IMR-90 (cell line): ENCODE measurements at regions not wholly inside any gene's neighbourhood (a gene's known extent, or its start where the extent isn't known, plus 50 kb on each side); places are given as distances from the start of the nearest gene placed in this dataset.

Experiments used
- ATAC-seq: fragments of 200-7000 bp; cut with Tn5 transposase; 2 replicates; pipeline ENCODE4 v1.9.1; 2020; ENCODE audit warnings: low read depth, mild to moderate bottlenecking, moderate library complexity
- BruUV-seq: library from RNA; stranded (reverse); fragments of 400-500 nt; replicated peaks from 2 replicates; lab custom pipeline; 2021; lab: Mats Ljungman, UMichigan
- CTCF ChIA-PET: fragments of 300-600 bp; formaldehyde crosslinking; extraction: SDS; loops from one replicate; lab custom pipeline; 2021; ENCODE audit warnings: antibody characterized with exemption; lab: Yijun Ruan, JAX
- POLR2A ChIA-PET: fragments of 300-600 bp; sonication (Branson Sonifier 250); formaldehyde crosslinking; loops from one replicate; lab custom pipeline; 2022; ENCODE audit warnings: antibody characterized with exemption; ENCODE audit not compliant: unreplicated experiment; lab: Charles Lee
- DNase-seq: peaks from one replicate; pipeline ENCODE4 v3.0.0; 2013
- H2AFZ ChIP-seq: replicated peaks from 2 replicates; pipeline ENCODE3; 2013; ENCODE audit warnings: low read length, mild to moderate bottlenecking; ENCODE audit not compliant: poor library complexity
- H2AK5ac ChIP-seq: 2 replicates; pipeline ENCODE4 v1.6.1; 2013; ENCODE audit warnings: low read depth, low read length, inconsistent platforms
- H2AK9ac ChIP-seq: replicated peaks from 2 replicates; pipeline ENCODE3; 2013; ENCODE audit warnings: mild to moderate bottlenecking, low read depth, low read length, moderate library complexity; ENCODE audit not compliant: poor library complexity
- H2BK120ac ChIP-seq: 2 replicates; pipeline ENCODE4 v1.6.1; 2013; ENCODE audit warnings: low read depth, low read length, inconsistent platforms
- H2BK15ac ChIP-seq: 3 replicates; pipeline ENCODE4 v1.6.1; 2013; ENCODE audit warnings: low read depth, low read length, inconsistent platforms
- H2BK20ac ChIP-seq: 2 replicates; pipeline ENCODE4 v1.6.1; 2013; ENCODE audit warnings: low read depth, mild to moderate bottlenecking, inconsistent platforms, low read length, moderate library complexity
- H2BK5ac ChIP-seq: 2 replicates; pipeline ENCODE4 v1.6.1; 2013; ENCODE audit warnings: mild to moderate bottlenecking, low read depth, low read length, inconsistent platforms; ENCODE audit not compliant: poor library complexity, severe bottlenecking
- H3K14ac ChIP-seq: replicated peaks from 2 replicates; pipeline ENCODE4 v1.6.1; 2013; ENCODE audit warnings: low read depth, low read length, inconsistent platforms
- H3K18ac ChIP-seq: 2 replicates; pipeline ENCODE4 v1.6.1; 2013; ENCODE audit warnings: low read depth, low read length, control low read depth
- H3K23ac ChIP-seq: 2 replicates; pipeline ENCODE4 v1.6.1; 2013; ENCODE audit warnings: low read depth, low read length, inconsistent platforms
- H3K27ac ChIP-seq: 2 replicates; pipeline ENCODE4 v1.5.1; 2013; ENCODE audit warnings: mild to moderate bottlenecking, control low read depth, low read length; ENCODE audit not compliant: insufficient read depth
- H3K27me3 ChIP-seq: 2 replicates; pipeline ENCODE4 v1.6.1; 2013; ENCODE audit warnings: low read length; ENCODE audit not compliant: control insufficient read depth, insufficient read depth
- H3K36me3 ChIP-seq: 2 replicates; pipeline ENCODE4 v1.6.1; 2013; ENCODE audit warnings: low read length, mixed read lengths; ENCODE audit not compliant: control insufficient read depth, insufficient read depth
- H3K4ac ChIP-seq: 2 replicates; pipeline ENCODE4 v1.6.1; 2013; ENCODE audit warnings: low read depth, low read length, inconsistent platforms
- H3K4me1 ChIP-seq: 2 replicates; pipeline ENCODE4 v1.6.1; 2013; ENCODE audit warnings: low read length, mixed read lengths; ENCODE audit not compliant: control insufficient read depth, insufficient read depth
- H3K4me2 ChIP-seq: 2 replicates; pipeline ENCODE4 v1.6.1; 2013; ENCODE audit warnings: low read depth, mild to moderate bottlenecking, control low read depth, low read length, moderate library complexity
- H3K4me3 ChIP-seq: 2 replicates; pipeline ENCODE4 v1.5.1; 2013; ENCODE audit warnings: low read depth, mild to moderate bottlenecking, control low read depth, low read length, moderate library complexity; ENCODE audit not compliant: insufficient read depth
- H3K56ac ChIP-seq: 2 replicates; pipeline ENCODE4 v1.6.1; 2013; ENCODE audit warnings: low read length, inconsistent platforms; ENCODE audit not compliant: insufficient read depth; ENCODE audit errors: extremely low read depth
- H3K79me1 ChIP-seq, 2 experiments: 2 replicates each; pipeline ENCODE4 v1.6.1; 2013; ENCODE audit warnings: low read length in 2 of 2, inconsistent platforms in 1 of 2, low read depth in 1 of 2
- H3K9ac ChIP-seq: 2 replicates; pipeline ENCODE4 v1.6.1; 2013; ENCODE audit warnings: low read depth, low read length, control low read depth
- H3K9me1 ChIP-seq: 2 replicates; pipeline ENCODE4 v1.6.1; 2013; ENCODE audit warnings: low read length, inconsistent platforms; ENCODE audit not compliant: insufficient read depth
- H3K9me3 ChIP-seq: 2 replicates; pipeline ENCODE4 v1.6.1; 2013; ENCODE audit warnings: low read length; ENCODE audit not compliant: control insufficient read depth, insufficient read depth
- H4K20me1 ChIP-seq: 2 replicates; pipeline ENCODE4 v1.6.1; 2013; ENCODE audit warnings: low read length, inconsistent platforms; ENCODE audit not compliant: insufficient read depth
- H4K5ac ChIP-seq: 2 replicates; pipeline ENCODE4 v1.6.1; 2013; ENCODE audit warnings: mild to moderate bottlenecking, low read depth, low read length, control low read depth
- H4K8ac ChIP-seq, 2 experiments: 2 replicates each; pipeline ENCODE4 v1.6.1; 2013; ENCODE audit warnings: low read depth in 2 of 2, low read length in 2 of 2, control low read depth in 1 of 2, inconsistent platforms in 1 of 2
- H4K91ac ChIP-seq: 2 replicates; pipeline ENCODE4 v1.6.1; 2013; ENCODE audit warnings: low read depth, low read length, inconsistent platforms; ENCODE audit not compliant: insufficient read depth
- CTCF ChIP-seq: conservative IDR thresholded peaks from 2 replicates; pipeline ENCODE4 v1.5.1; 2012; ENCODE audit warnings: mild to moderate bottlenecking, low read depth, low read length, improper control_type of control experiment
- MAFK ChIP-seq: IDR thresholded peaks from 2 replicates; pipeline ENCODE4 v1.6.1; 2012; ENCODE audit warnings: low read depth, low read length, improper control_type of control experiment
- MAZ ChIP-seq: IDR thresholded peaks from 2 replicates; pipeline ENCODE4 v1.6.1; 2012; ENCODE audit warnings: low read depth, mild to moderate bottlenecking, low read length, improper control_type of control experiment, moderate library complexity, borderline replicate concordance
- RAD21 ChIP-seq: IDR thresholded peaks from 2 replicates; pipeline ENCODE4 v1.6.1; 2012; ENCODE audit warnings: low read length, improper control_type of control experiment
- WGBS, 2 experiments: methylation state at CpG; one replicate each; pipeline versions ENCODE4 v1.1.5 to v1.1.7; 2013; ENCODE audit warnings: missing lambda C conversion rate in 2 of 2; ENCODE audit not compliant: insufficient read length in 1 of 2; ENCODE audit errors: extremely low coverage in 2 of 2; 5-methylcytosine and 5-hydroxymethylcytosine counted together
- dilution Hi-C: fragments of 300-500 bp; cut with HindIII; formaldehyde crosslinking; loops from one replicate; pipeline ENCODE4 v1.14.3; 2018; ENCODE audit warnings: low sequenced_read_pairs; ENCODE audit not compliant: unreplicated experiment
- in situ Hi-C: fragments of 300-500 bp; cut with MboI; formaldehyde crosslinking; loops from 3 replicates; pipeline ENCODE4 v1.14.3; 2019; ENCODE audit warnings: low sequenced_read_pairs, inconsistent platforms, mixed read lengths
- intact Hi-C: fragments of 100-400 bp; cut with micrococcal nuclease; formaldehyde crosslinking; loops from 2 replicates; pipeline ENCODE4 v1.10.0; 2022

- Histone ChIP-seq H4K5ac (no peak overlapping the region), H3K14ac (no peak overlapping the region), H3K27me3 (no peaks in the 10 kb centered on the region), H2BK20ac (no peak overlapping the region), H2AFZ (no peak overlapping the region), H4K8ac (no peak overlapping the region), H3K36me3 (no peaks in the 10 kb centered on the region), H3K9ac (no peak overlapping the region), H2AK5ac (no peak overlapping the region), H3K23ac (no peak overlapping the region), H3K4ac (no peak overlapping the region), H3K27ac (no peak overlapping the region), H3K4me3 (no peak overlapping the region), H3K4me1 (no peaks in the 10 kb centered on the region), H4K20me1 (no peaks in the 10 kb centered on the region), H2BK120ac (no peak overlapping the region), H3K79me1 (no peaks in the 10 kb centered on the region), H3K9me1 (no peaks in the 10 kb centered on the region), H3K56ac (no peak overlapping the region), H4K91ac (no peak overlapping the region), H2AK9ac (no peak overlapping the region), H2BK5ac (no peak overlapping the region), H3K4me2 (no peak overlapping the region), H2BK15ac (no peak overlapping the region), H3K18ac (no peak overlapping the region), H3K9me3 (peaks cover 12% of the 10 kb centered on the region)
- TF ChIP-seq MAFK, result no peak
- TF ChIP-seq MAZ, result no peak
- no peak for TF ChIP-seq CTCF
- no peak for TF ChIP-seq RAD21
- WGBS, 2 experiments, result 40% methylated on average over 1 of the region's 8 CpGs; no CpG with 5 or more reads in 1 of the 2 experiments
- ChIA-PET CTCF (no interaction called here), POLR2A (no interaction called here)
- dilution Hi-C loops, result no loop called here
- no peak for DNase-seq
- intact Hi-C loops, result no loop called here
- in situ Hi-C loops, result no loop called here
- no peak for ATAC-seq
- no TSS peak for BruUV-seq
These were observed 117.9 kb upstream of the CDH12 start for GRCh38 chr5:22970956-22971618.
